RWPE1 (cell line): ENCODE measurements at regions not wholly inside any gene's neighbourhood (a gene's known extent, or its start where the extent isn't known, plus 50 kb on each side); places are given as distances from the start of the nearest gene placed in this dataset.

Source experiments
- CTCF ChIA-PET: fragments of 350-600 bp; sonication (Branson Sonifier 250); formaldehyde crosslinking; extraction: SDS; loops from one replicate; lab custom pipeline; 2021; lab: Yijun Ruan, JAX
- POLR2A ChIA-PET: fragments of 400-600 bp; formaldehyde crosslinking; extraction: SDS; loops from one replicate; lab custom pipeline; 2020; ENCODE audit warnings: antibody characterized with exemption; ENCODE audit not compliant: low non-redundant PET; lab: Yijun Ruan, JAX
- DNase-seq: peaks from one replicate; pipeline ENCODE4 v3.0.0; 2012; ENCODE audit warnings: low spot score
- H3K27ac ChIP-seq: fragments of 450-650 bp; 2 replicates; pipeline ENCODE4 v1.5.1; 2017
- TF ChIP-seq, protein P1 (sequence below): fragments of 450-650 bp; conservative IDR thresholded peaks from 2 replicates; pipeline ENCODE4 v1.5.1; 2017; ENCODE audit warnings: low read depth, mild to moderate bottlenecking

DNA sequence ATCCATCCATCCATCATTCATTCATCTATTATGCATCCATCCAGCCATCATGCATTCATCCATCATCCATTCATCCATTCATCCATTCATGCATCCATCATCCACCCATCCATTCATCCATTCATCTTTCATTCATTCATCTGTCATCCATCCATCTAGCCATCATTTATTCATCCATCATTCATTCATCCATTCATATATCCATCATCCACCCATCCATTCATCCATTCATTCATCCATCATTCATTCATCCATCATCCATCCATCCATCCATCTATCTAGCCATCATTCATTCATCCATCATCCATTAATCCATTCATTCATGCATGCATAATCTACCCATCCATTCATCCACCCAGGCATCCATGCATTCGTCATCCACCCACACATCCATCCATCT, 1450.3 kb downstream of the TBC1D22A start:
- ChIA-PET CTCF (no interaction called here), POLR2A (no interaction called here)
- H3K27ac ChIP-seq: no peak overlapping the region
- TF ChIP-seq, protein P1, sequence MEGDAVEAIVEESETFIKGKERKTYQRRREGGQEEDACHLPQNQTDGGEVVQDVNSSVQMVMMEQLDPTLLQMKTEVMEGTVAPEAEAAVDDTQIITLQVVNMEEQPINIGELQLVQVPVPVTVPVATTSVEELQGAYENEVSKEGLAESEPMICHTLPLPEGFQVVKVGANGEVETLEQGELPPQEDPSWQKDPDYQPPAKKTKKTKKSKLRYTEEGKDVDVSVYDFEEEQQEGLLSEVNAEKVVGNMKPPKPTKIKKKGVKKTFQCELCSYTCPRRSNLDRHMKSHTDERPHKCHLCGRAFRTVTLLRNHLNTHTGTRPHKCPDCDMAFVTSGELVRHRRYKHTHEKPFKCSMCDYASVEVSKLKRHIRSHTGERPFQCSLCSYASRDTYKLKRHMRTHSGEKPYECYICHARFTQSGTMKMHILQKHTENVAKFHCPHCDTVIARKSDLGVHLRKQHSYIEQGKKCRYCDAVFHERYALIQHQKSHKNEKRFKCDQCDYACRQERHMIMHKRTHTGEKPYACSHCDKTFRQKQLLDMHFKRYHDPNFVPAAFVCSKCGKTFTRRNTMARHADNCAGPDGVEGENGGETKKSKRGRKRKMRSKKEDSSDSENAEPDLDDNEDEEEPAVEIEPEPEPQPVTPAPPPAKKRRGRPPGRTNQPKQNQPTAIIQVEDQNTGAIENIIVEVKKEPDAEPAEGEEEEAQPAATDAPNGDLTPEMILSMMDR: no peak
- DNase-seq: no peak

DNA sequence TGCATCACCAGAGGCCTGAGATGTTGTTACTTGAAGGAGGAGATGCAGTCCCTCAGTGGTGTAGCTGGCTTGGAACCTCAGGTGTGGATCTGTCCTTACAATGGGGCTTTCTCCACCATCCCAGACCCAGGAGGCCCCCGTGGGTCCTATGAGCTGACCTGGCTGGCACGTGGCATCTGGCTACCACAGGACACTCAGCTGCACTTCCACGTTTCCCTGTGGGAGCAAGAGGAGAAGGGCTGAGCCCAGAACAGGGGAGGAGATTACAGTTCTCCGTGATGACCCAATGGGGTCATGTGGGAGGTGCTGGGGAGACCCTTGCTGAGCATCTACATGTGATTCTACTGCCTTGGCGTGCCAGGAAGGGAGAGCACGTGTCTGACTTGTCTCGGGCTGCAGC, 1448.4 kb downstream of the TBC1D22A start:
- POLR2A ChIA-PET: no interaction called here
- no peak overlapping the region for H3K27ac ChIP-seq
- no peak for DNase-seq
- TF ChIP-seq, protein P1: no peak
- CTCF ChIA-PET: no interaction called here

DNA sequence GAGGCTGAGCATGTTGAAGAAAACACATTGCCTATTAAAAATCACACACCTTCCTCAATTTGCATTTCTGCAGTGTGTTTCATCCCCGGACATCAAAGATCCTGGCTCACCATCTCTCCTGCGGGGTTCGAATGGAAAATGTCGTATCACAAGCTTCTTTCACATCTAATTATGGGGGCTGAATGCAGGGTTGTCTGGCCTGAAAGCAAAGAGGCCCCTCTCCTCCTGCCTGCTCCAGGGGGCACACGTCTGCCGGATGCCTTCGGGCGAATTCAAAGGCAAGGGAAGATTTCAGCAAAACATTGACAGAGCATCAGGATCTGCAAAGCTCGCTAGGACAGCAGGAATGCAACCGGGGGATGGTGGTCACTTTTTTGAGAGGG, 1447.7 kb downstream of the TBC1D22A start:
- TF ChIP-seq, protein P1: no peak
- no peak overlapping the region for H3K27ac ChIP-seq
- ChIA-PET CTCF (no interaction called here), POLR2A (no interaction called here)
- no peak for DNase-seq

DNA sequence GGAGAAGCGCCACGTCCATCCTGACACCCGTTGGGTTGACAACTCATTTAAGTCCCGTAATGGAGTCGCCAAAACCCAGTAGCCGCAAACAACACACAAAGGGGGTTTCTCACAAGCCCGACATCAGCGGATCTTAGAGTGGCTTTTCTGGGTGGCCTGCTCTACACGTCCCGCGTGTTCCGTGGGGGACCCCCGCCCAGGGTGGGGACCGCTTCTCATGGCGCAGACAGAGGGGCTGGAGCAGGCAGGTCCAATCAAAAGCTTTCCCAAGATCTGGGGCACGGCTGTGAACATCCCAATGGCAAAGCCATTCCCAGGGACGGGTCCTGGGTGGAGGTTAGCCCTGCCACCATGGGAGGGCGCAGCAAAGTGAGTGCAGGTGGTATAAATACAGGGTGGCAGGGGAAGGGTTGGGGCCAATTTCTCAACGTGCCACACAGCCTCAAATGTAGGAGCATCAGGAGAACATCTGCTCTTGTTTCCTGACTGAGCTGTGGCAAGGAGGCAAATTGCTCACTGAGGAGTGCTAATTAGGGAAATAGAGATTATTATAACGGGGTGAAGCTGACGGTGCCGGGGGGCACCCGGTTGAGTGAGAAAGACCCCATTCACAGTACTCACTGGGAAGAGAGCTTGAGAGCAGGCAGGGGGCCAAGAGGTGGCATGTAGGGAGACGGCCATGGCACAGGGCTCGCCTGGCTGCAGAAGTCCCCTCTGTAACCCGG, 1447.2 kb downstream of the TBC1D22A start:
- DNase-seq: no peak
- TF ChIP-seq, protein P1: no peak
- CTCF ChIA-PET: no interaction called here
- no peak overlapping the region for H3K27ac ChIP-seq
- POLR2A ChIA-PET: no interaction called here

DNA sequence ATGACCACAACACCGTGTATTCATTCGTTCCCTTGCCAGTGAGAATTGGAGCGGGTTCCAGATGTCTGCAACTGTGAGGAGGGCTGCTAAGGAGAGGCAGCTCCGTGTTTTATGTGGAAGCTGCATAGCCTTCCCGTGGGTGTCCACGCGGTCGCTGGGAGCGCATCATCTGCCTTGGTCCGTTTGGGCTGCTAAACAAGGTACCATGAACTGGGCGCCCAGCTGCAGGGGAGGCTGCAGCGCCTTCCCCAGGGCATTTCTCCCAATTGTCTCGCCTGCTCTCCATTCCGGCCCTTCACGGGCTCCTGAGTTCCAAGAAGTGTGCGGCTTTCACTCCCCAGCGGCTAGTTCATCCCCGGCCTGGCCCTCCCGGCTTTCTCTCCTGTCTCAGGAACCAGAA, 1446.4 kb downstream of the TBC1D22A start:
- TF ChIP-seq, protein P1: no peak
- CTCF ChIA-PET: no interaction called here
- POLR2A ChIA-PET: no interaction called here
- no peak for DNase-seq
- no peak overlapping the region for H3K27ac ChIP-seq

DNA sequence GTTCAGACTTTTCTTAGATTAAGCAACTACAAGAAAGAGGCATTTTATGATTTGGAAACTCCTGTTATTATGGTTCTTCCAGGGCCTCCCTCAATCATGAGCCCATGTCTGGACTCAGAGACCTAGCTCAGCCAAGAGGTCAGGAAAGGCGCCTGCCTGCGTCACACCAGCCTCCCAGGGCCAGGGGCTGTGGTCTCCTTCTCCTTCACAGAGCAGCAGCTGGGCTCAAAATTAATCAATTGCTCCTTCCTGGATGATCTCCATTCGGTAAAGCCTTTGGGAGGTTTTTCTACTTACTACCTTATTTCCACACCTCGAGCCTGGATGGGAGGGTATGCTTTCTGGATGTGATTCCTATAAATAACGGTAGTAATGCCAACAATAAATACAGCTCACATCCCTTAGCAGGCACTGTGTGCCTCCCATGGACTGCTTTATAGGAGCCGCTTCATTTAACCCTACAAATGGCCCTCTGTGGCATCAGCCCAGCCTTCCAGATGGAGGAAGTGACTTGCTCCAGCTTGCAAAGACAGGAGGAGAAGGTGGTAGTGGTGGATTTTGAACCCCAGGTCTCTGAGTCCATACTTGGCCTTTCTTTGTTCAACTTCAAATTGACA, 1445.6 kb downstream of the TBC1D22A start:
- no peak overlapping the region for H3K27ac ChIP-seq
- ChIA-PET POLR2A (no interaction called here), CTCF (no interaction called here)
- TF ChIP-seq, protein P1: no peak
- DNase-seq: no peak
